ENCODE measurements at regions not wholly inside any gene's neighbourhood (a gene's known extent, or its start where the extent isn't known, plus 50 kb on each side); places are given as distances from the start of the nearest gene placed in this dataset.

DNA sequence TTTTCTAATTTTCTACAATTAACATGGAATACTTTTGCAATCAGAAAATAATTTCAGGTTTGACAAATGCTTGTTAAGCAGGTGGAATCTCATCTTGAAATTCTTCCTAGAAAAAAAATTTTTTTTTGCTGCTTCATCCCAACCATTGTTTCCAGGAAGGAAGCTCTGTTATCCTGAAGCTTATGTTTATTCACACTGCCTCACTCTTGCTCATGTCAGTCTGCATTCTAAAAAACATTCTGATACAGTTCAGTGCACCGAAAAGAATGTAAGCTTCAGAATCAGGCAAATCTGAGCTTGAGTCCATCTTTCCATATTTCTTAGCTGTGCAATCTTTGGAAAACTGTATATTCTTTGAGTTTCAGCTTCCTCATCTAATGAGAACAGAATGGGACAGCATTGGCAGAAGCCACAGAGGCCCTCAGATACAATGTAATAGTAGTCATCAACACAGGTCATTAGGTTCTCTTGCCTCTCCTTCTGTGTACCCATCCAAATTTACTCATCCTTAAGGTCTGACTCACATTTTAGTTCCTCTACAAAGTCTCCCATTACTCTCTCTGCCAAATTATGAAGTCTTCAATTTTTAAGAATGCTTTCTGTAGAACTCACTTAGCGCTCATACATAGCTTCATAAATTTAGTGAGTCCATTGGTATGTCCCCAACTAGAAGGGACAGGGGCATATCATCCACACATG, 881.8 kb upstream of the NR2F2 start:
- TF ChIP-seq CTCF (IDR thresholded peaks at IDR 0.05; ENCODE audit: low read length): no peak
- TF ChIP-seq EZH2phosphoT487 (IDR thresholded peaks at IDR 0.05; ENCODE audit: low read length): no peak

All from MM.1S (cell line).